ENCODE measurements at regions not wholly inside any gene's neighbourhood (a gene's known extent, or its start where the extent isn't known, plus 50 kb on each side); places are given as distances from the start of the nearest gene placed in this dataset.

DNA sequence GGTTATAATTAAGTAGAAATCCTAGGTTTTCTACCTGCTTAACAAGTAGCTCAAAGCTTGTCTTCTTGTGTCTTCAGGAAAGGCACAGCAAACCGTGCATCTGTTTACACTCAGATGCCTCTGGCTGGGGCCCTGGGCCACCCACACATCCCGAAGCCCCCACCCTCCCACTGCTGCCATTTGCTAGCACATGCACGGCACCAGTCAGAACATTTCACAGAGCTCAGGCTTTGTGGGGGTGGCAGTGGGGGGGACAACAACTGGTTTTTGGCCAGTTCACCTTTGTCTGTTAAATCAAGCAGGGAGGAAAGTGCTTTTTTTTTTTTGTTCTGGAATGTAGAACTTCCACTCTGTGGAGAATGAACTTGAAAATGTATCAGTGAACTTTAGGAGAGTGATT, 77.7 kb downstream of the LINC00237 start:
- no peak overlapping the region for H3K18ac ChIP-seq (ENCODE audit: low read depth in 1 of 2, low read length in 2 of 2)

GRCh38 chr20:21027569-21027968, 78.6 kb downstream of the LINC00237 start:
- no peak overlapping the region for H4K91ac ChIP-seq (ENCODE audit: low read length)
- no peaks in the 10 kb centered on the region for H3K9me3 ChIP-seq (ENCODE audit: control insufficient read depth, low read length)
- H2AFZ ChIP-seq (ENCODE audit: low read depth, low read length) = no peak overlapping the region
- no peak overlapping the region for H3K23ac ChIP-seq (ENCODE audit: low read length in 2 of 2)
- no peak overlapping the region for H2BK120ac ChIP-seq (ENCODE audit: low read depth, low read length)
- H2BK15ac ChIP-seq (ENCODE audit: low read depth, poor library complexity, severe bottlenecking) = no peak overlapping the region
- H3K27ac ChIP-seq (ENCODE audit: low read length, poor library complexity, severe bottlenecking) = no peak overlapping the region
- no peaks in the 10 kb centered on the region for H3K27me3 ChIP-seq (ENCODE audit: control insufficient read depth in 1 of 2, insufficient read depth in 1 of 2, low read length in 2 of 2)
- H3K4me3 ChIP-seq (ENCODE audit: insufficient read depth in 1 of 2, low read depth in 1 of 2, low read length in 2 of 2) = no peak overlapping the region
- no peak overlapping the region for H3K4me2 ChIP-seq (ENCODE audit: low read length, poor library complexity, severe bottlenecking)
- H2BK12ac ChIP-seq (ENCODE audit: low read length in 2 of 2) = no peak overlapping the region
- WGBS = 59% methylated on average over 7 of the region's 7 CpGs
- H3K36me3 ChIP-seq (ENCODE audit: control insufficient read depth in 1 of 2, insufficient read depth in 2 of 2, low read depth in 1 of 2, low read length in 2 of 2) = no peaks in the 10 kb centered on the region
- no peak overlapping the region for H3K4ac ChIP-seq (ENCODE audit: low read depth in 1 of 2, low read length in 2 of 2)
- no peak overlapping the region for H4K8ac ChIP-seq (ENCODE audit: low read length)
- no peaks in the 10 kb centered on the region for H3K4me1 ChIP-seq (ENCODE audit: control insufficient read depth, insufficient read depth, low read depth, low read length)
- no peak overlapping the region for H3K18ac ChIP-seq (ENCODE audit: low read depth in 1 of 2, low read length in 2 of 2)
- no peak overlapping the region for H3K9ac ChIP-seq (ENCODE audit: low read length)
- no peak for DNase-seq
- H2AK5ac ChIP-seq (ENCODE audit: low read length, severe bottlenecking) = no peak overlapping the region
- H3K79me1 ChIP-seq (replicated peaks; ENCODE audit: low read length, poor library complexity, severe bottlenecking) = no peaks in the 10 kb centered on the region
- no peak overlapping the region for H2BK5ac ChIP-seq (ENCODE audit: low read depth, low read length, poor library complexity, severe bottlenecking)
- H3K14ac ChIP-seq (ENCODE audit: low read length in 2 of 2) = no peak overlapping the region

More for the DNA sequence above, 77.7 kb downstream of the LINC00237 start:
- H3K27me3 ChIP-seq (ENCODE audit: control insufficient read depth in 1 of 2, insufficient read depth in 1 of 2, low read length in 2 of 2) = no peaks in the 10 kb centered on the region
- no peaks in the 10 kb centered on the region for H3K4me1 ChIP-seq (ENCODE audit: control insufficient read depth, insufficient read depth, low read depth, low read length)
- H2BK15ac ChIP-seq (ENCODE audit: low read depth, poor library complexity, severe bottlenecking) = no peak overlapping the region
- no peak overlapping the region for H3K27ac ChIP-seq (ENCODE audit: low read length, poor library complexity, severe bottlenecking)
- no peak overlapping the region for H2BK5ac ChIP-seq (ENCODE audit: low read depth, low read length, poor library complexity, severe bottlenecking)
- H3K9me3 ChIP-seq (ENCODE audit: control insufficient read depth, low read length) = no peaks in the 10 kb centered on the region
- no peak overlapping the region for H2BK120ac ChIP-seq (ENCODE audit: low read depth, low read length)
- no peak overlapping the region for H2AFZ ChIP-seq (ENCODE audit: low read depth, low read length)
- no peaks in the 10 kb centered on the region for H3K79me1 ChIP-seq (replicated peaks; ENCODE audit: low read length, poor library complexity, severe bottlenecking)
- no peak overlapping the region for H3K4ac ChIP-seq (ENCODE audit: low read depth in 1 of 2, low read length in 2 of 2)
- no peak for DNase-seq
- no peak overlapping the region for H4K91ac ChIP-seq (ENCODE audit: low read length)
- no peaks in the 10 kb centered on the region for H3K36me3 ChIP-seq (ENCODE audit: control insufficient read depth in 1 of 2, insufficient read depth in 2 of 2, low read depth in 1 of 2, low read length in 2 of 2)
- no peak overlapping the region for H3K4me2 ChIP-seq (ENCODE audit: low read length, poor library complexity, severe bottlenecking)
- no peak overlapping the region for H3K14ac ChIP-seq (ENCODE audit: low read length in 2 of 2)
- H2BK12ac ChIP-seq (ENCODE audit: low read length in 2 of 2) = no peak overlapping the region
- no peak overlapping the region for H2AK5ac ChIP-seq (ENCODE audit: low read length, severe bottlenecking)
- no peak overlapping the region for H3K23ac ChIP-seq (ENCODE audit: low read length in 2 of 2)
- H3K4me3 ChIP-seq (ENCODE audit: insufficient read depth in 1 of 2, low read depth in 1 of 2, low read length in 2 of 2) = no peak overlapping the region
- no peak overlapping the region for H4K8ac ChIP-seq (ENCODE audit: low read length)
- no peak overlapping the region for H3K9ac ChIP-seq (ENCODE audit: low read length)
- 43% methylated on average over 2 of the region's 3 CpGs for WGBS

- H3K23ac ChIP-seq (ENCODE audit: low read length in 2 of 2) = no peak overlapping the region
- H2BK5ac ChIP-seq (ENCODE audit: low read depth, low read length, poor library complexity, severe bottlenecking) = no peak overlapping the region
- 87% methylated on average over 6 of the region's 6 CpGs for WGBS
- DNase-seq = no peak
- H2AFZ ChIP-seq (ENCODE audit: low read depth, low read length) = no peak overlapping the region
- H3K4me2 ChIP-seq (ENCODE audit: low read length, poor library complexity, severe bottlenecking) = no peak overlapping the region
- H3K4me3 ChIP-seq (ENCODE audit: insufficient read depth in 1 of 2, low read depth in 1 of 2, low read length in 2 of 2) = no peak overlapping the region
- H2AK5ac ChIP-seq (ENCODE audit: low read length, severe bottlenecking) = no peak overlapping the region
- no peak overlapping the region for H3K14ac ChIP-seq (ENCODE audit: low read length in 2 of 2)
- no peaks in the 10 kb centered on the region for H3K27me3 ChIP-seq (ENCODE audit: control insufficient read depth in 1 of 2, insufficient read depth in 1 of 2, low read length in 2 of 2)
- H3K18ac ChIP-seq (ENCODE audit: low read depth in 1 of 2, low read length in 2 of 2) = no peak overlapping the region
- H3K36me3 ChIP-seq (ENCODE audit: control insufficient read depth in 1 of 2, insufficient read depth in 2 of 2, low read depth in 1 of 2, low read length in 2 of 2) = no peaks in the 10 kb centered on the region
- H3K4me1 ChIP-seq (ENCODE audit: control insufficient read depth, insufficient read depth, low read depth, low read length) = no peaks in the 10 kb centered on the region
- H3K4ac ChIP-seq (ENCODE audit: low read depth in 1 of 2, low read length in 2 of 2) = no peak overlapping the region
- no peak overlapping the region for H3K27ac ChIP-seq (ENCODE audit: low read length, poor library complexity, severe bottlenecking)
- no peak overlapping the region for H3K9ac ChIP-seq (ENCODE audit: low read length)
- no peak overlapping the region for H2BK120ac ChIP-seq (ENCODE audit: low read depth, low read length)
- H4K8ac ChIP-seq (ENCODE audit: low read length) = no peak overlapping the region
- H3K79me1 ChIP-seq (replicated peaks; ENCODE audit: low read length, poor library complexity, severe bottlenecking) = no peaks in the 10 kb centered on the region
- no peaks in the 10 kb centered on the region for H3K9me3 ChIP-seq (ENCODE audit: control insufficient read depth, low read length)
- H4K91ac ChIP-seq (ENCODE audit: low read length) = no peak overlapping the region
- H2BK15ac ChIP-seq (ENCODE audit: low read depth, poor library complexity, severe bottlenecking) = no peak overlapping the region
- no peak overlapping the region for H2BK12ac ChIP-seq (ENCODE audit: low read length in 2 of 2)
Measured at GRCh38 chr20:21026951-21027350, 79.2 kb downstream of the LINC00237 start.

DNA sequence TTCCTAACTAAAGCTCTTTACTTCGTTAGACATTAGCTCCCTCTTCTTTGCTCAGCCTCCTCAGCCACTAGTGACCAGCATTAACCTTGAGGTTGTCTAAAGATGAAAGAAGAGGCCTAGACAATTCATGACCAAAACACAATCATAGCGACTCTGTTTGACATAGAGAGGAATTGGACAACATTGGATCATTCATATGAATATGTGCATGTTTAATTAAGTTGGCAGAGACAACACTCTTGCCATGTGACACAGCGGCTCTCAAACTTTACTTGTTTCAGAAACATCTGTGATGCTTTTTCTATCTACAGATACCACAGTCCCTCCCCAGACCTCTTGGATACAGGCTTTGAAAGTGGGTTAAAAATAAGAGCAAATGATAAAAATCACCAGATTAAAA, 81.7 kb downstream of the LINC00237 start:
- Histone ChIP-seq H2AK5ac (ENCODE audit: low read length, severe bottlenecking) (no peak overlapping the region), H2BK5ac (ENCODE audit: low read depth, low read length, poor library complexity, severe bottlenecking) (no peak overlapping the region), H2BK120ac (ENCODE audit: low read depth, low read length) (no peak overlapping the region), H3K79me1 (replicated peaks; ENCODE audit: low read length, poor library complexity, severe bottlenecking) (no peaks in the 10 kb centered on the region), H3K9ac (ENCODE audit: low read length) (no peak overlapping the region), H3K4me2 (ENCODE audit: low read length, poor library complexity, severe bottlenecking) (no peak overlapping the region), H3K18ac (ENCODE audit: low read depth in 1 of 2, low read length in 2 of 2) (no peak overlapping the region), H3K4me1 (ENCODE audit: control insufficient read depth, insufficient read depth, low read depth, low read length) (no peaks in the 10 kb centered on the region), H3K4me3 (ENCODE audit: insufficient read depth in 1 of 2, low read depth in 1 of 2, low read length in 2 of 2) (no peak overlapping the region), H3K27ac (ENCODE audit: low read length, poor library complexity, severe bottlenecking) (no peak overlapping the region), H3K4ac (ENCODE audit: low read depth in 1 of 2, low read length in 2 of 2) (no peak overlapping the region), H3K23ac (ENCODE audit: low read length in 2 of 2) (no peak overlapping the region), H3K27me3 (ENCODE audit: control insufficient read depth in 1 of 2, insufficient read depth in 1 of 2, low read length in 2 of 2) (peaks cover 0 to 24% of the 10 kb centered on the region in 2 experiments), H4K91ac (ENCODE audit: low read length) (no peak overlapping the region), H2AFZ (ENCODE audit: low read depth, low read length) (no peak overlapping the region), H2BK12ac (ENCODE audit: low read length in 2 of 2) (no peak overlapping the region), H3K14ac (ENCODE audit: low read length in 2 of 2) (no peak overlapping the region), H3K9me3 (ENCODE audit: control insufficient read depth, low read length) (no peaks in the 10 kb centered on the region), H4K8ac (ENCODE audit: low read length) (no peak overlapping the region), H2BK15ac (ENCODE audit: low read depth, poor library complexity, severe bottlenecking) (no peak overlapping the region), H3K36me3 (ENCODE audit: control insufficient read depth in 1 of 2, insufficient read depth in 2 of 2, low read depth in 1 of 2, low read length in 2 of 2) (no peaks in the 10 kb centered on the region)
- WGBS = 60% methylated on average over 1 of the region's 3 CpGs
- no peak for DNase-seq

Measured in mesenchymal stem cell (in vitro differentiated cells and primary cell).